ENCODE measurements at regions not wholly inside any gene's neighbourhood (a gene's known extent, or its start where the extent isn't known, plus 50 kb on each side); places are given as distances from the start of the nearest gene placed in this dataset.
"Not testable (repeated sequence)": the region's sequence is repeated elsewhere in the genome, so short reads cannot be mapped to it uniquely, and the experiment has no call there.

GRCh38 chr21:15667819-15668218 is 62.0 kb upstream of the USP25 start:
- DNase-seq (ENCODE audit: low read depth) = no peak
- TF ChIP-seq CTCF (conservative IDR thresholded peaks at IDR 0.05; ENCODE audit: low read depth, low read length) = no peak
- no peak overlapping the region for H3K4me3 ChIP-seq (ENCODE audit: low read length)

GRCh38 chr21:15669247-15669646 is 60.5 kb upstream of the USP25 start:
- DNase-seq (ENCODE audit: low read depth) = no peak
- H3K4me3 ChIP-seq (ENCODE audit: low read length) = no peak overlapping the region
- no peak for TF ChIP-seq CTCF (conservative IDR thresholded peaks at IDR 0.05; ENCODE audit: low read depth, low read length)

- no peak for DNase-seq (ENCODE audit: low read depth)
- no peak overlapping the region for H3K4me3 ChIP-seq (ENCODE audit: low read length)
- no peak for TF ChIP-seq CTCF (conservative IDR thresholded peaks at IDR 0.05; ENCODE audit: low read depth, low read length)
These were observed 58.6 kb upstream of the USP25 start for GRCh38 chr21:15671188-15671587.

- not testable (repeated sequence) for DNase-seq (ENCODE audit: low read depth); H3K4me3 ChIP-seq (ENCODE audit: low read length)
These were observed 57.2 kb upstream of the USP25 start for GRCh38 chr21:15672578-15672977.

GRCh38 chr21:15676935-15677334 is 52.8 kb upstream of the USP25 start:
- no peak overlapping the region for H3K4me3 ChIP-seq (ENCODE audit: low read length)
- no peak for DNase-seq (ENCODE audit: low read depth)
- TF ChIP-seq CTCF (conservative IDR thresholded peaks at IDR 0.05; ENCODE audit: low read depth, low read length) = no peak

GRCh38 chr21:15679630-15680029 is 50.2 kb upstream of the USP25 start:
- DNase-seq (ENCODE audit: low read depth) = no peak
- no peak overlapping the region for H3K4me3 ChIP-seq (ENCODE audit: low read length)
- TF ChIP-seq CTCF (conservative IDR thresholded peaks at IDR 0.05; ENCODE audit: low read depth, low read length) = peak; percentile 6

Measured in retinal pigment epithelial cell (primary cell).